MCF 10A (cell line): ENCODE measurements at regions not wholly inside any gene's neighbourhood (a gene's known extent, or its start where the extent isn't known, plus 50 kb on each side); places are given as distances from the start of the nearest gene placed in this dataset.

ENCODE experiments used
- BruUV-seq: library from RNA; stranded (reverse); fragments of 400-500 nt; replicated peaks from 2 replicates; lab custom pipeline; 2021; lab: Mats Ljungman, UMichigan
- CTCF ChIA-PET: fragments of 300-600 bp; sonication (Branson Sonifier 250); formaldehyde crosslinking; extraction: SDS; loops from one replicate; lab custom pipeline; 2021; ENCODE audit warnings: antibody characterized with exemption, inconsistent platforms; lab: Yijun Ruan, JAX
- POLR2A ChIA-PET: fragments of 300-600, 350-650 bp; sonication (Branson Sonifier 250); formaldehyde crosslinking; extraction: SDS; loops from one replicate; lab custom pipeline; 2020; ENCODE audit warnings: antibody characterized with exemption, inconsistent platforms; lab: Yijun Ruan, JAX
- DNase-seq: peaks from one replicate; pipeline ENCODE4 v3.0.0-alpha.2; 2018; ENCODE audit not compliant: unreplicated experiment
- H3K27ac Mint-ChIP-seq: one replicate; pipeline ENCODE4 v1.8.0; 2022; ENCODE audit warnings: mild to moderate bottlenecking, low read depth, mixed read lengths; ENCODE audit not compliant: unreplicated experiment
- H3K27me3 Mint-ChIP-seq: one replicate; pipeline ENCODE4 v1.8.0; 2022; ENCODE audit warnings: mixed read lengths; ENCODE audit not compliant: insufficient read depth, unreplicated experiment
- H3K36me3 Mint-ChIP-seq: one replicate; pipeline ENCODE4 v1.8.0; 2022; ENCODE audit warnings: mild to moderate bottlenecking, moderate library complexity, mixed read lengths; ENCODE audit not compliant: insufficient read depth, unreplicated experiment
- H3K4me1 Mint-ChIP-seq: one replicate; pipeline ENCODE4 v1.8.0; 2022; ENCODE audit warnings: mixed read lengths; ENCODE audit not compliant: insufficient read depth, unreplicated experiment
- H3K4me3 Mint-ChIP-seq: one replicate; pipeline ENCODE4 v1.8.0; 2022; ENCODE audit warnings: mild to moderate bottlenecking, moderate library complexity, mixed read lengths; ENCODE audit not compliant: unreplicated experiment
- H3K9me3 Mint-ChIP-seq: one replicate; pipeline ENCODE4 v1.8.0; 2022; ENCODE audit warnings: mixed read lengths; ENCODE audit not compliant: unreplicated experiment
- intact Hi-C: fragments of 100-400 bp; cut with micrococcal nuclease; formaldehyde crosslinking; loops from 2 replicates; pipeline ENCODE4 v1.14.1; 2022
- TF ChIP-seq, protein P1 (sequence below): fragments of 200-600 bp; IDR thresholded peaks from one replicate; pipeline ENCODE4 v1.8.0; 2022; ENCODE audit warnings: antibody characterized with exemption, mild to moderate bottlenecking; ENCODE audit not compliant: unreplicated experiment

DNA sequence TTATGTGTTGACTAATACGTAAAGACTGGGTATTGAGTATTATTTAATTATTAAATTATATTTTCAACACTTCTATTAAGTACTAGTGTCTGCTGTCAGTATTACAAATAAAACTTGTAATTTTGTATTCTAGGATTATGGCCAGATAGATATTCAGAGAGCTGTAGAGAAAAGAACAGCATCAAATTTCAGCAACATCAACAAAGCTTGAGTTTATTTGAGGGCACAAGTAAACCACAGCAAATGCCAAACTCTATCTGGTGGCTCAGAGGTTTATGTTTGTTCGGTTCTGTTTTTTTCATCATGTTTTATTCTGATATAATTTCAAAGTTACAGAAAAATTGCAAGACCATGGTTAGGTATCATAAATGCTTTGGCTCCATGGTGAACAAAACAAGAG lies 1530.5 kb downstream of the PCDH18 start:
- ChIA-PET POLR2A (no interaction called here), CTCF (no interaction called here)
- H3K36me3 Mint-ChIP-seq: no peaks in the 10 kb centered on the region
- no peak overlapping the region for H3K27ac Mint-ChIP-seq
- H3K4me1 Mint-ChIP-seq: no peaks in the 10 kb centered on the region
- TF ChIP-seq, protein P1, sequence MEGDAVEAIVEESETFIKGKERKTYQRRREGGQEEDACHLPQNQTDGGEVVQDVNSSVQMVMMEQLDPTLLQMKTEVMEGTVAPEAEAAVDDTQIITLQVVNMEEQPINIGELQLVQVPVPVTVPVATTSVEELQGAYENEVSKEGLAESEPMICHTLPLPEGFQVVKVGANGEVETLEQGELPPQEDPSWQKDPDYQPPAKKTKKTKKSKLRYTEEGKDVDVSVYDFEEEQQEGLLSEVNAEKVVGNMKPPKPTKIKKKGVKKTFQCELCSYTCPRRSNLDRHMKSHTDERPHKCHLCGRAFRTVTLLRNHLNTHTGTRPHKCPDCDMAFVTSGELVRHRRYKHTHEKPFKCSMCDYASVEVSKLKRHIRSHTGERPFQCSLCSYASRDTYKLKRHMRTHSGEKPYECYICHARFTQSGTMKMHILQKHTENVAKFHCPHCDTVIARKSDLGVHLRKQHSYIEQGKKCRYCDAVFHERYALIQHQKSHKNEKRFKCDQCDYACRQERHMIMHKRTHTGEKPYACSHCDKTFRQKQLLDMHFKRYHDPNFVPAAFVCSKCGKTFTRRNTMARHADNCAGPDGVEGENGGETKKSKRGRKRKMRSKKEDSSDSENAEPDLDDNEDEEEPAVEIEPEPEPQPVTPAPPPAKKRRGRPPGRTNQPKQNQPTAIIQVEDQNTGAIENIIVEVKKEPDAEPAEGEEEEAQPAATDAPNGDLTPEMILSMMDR: no peak
- no peaks in the 10 kb centered on the region for H3K9me3 Mint-ChIP-seq
- intact Hi-C loops: no loop called here
- no TSS peak for BruUV-seq
- no peak overlapping the region for H3K4me3 Mint-ChIP-seq
- peaks cover 8% of the 10 kb centered on the region for H3K27me3 Mint-ChIP-seq
- no peak for DNase-seq

DNA sequence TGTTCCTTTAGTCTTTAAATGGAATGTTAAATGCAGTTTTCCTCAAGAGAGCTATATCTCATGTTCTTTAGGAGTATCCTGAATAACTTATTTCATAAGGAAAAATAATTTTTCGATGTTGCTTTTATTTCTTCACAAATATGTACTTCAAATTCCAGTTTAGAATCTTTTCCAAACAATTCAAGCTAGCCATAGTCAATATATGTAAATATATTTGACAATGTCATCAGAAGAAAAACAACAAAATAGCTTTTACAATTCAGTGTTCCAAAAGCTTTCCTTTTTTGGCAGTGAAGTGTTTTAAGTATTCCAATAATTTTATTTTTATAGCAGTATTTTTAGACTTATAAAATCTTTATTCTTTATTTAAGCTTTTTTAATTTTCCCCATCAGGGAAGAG lies 1532.0 kb downstream of the PCDH18 start:
- Mint-ChIP-seq H3K9me3 (no peaks in the 10 kb centered on the region), H3K27me3 (peaks cover 12% of the 10 kb centered on the region), H3K36me3 (no peaks in the 10 kb centered on the region), H3K4me1 (no peaks in the 10 kb centered on the region), H3K27ac (no peak overlapping the region), H3K4me3 (no peak overlapping the region)
- ChIA-PET POLR2A (no interaction called here), CTCF (interaction anchor here (0.6 to 0.7 kb wide), 2 partner anchors 170 to 1983 kb away, joined by 3 to 5 read pairs; no protein-coding TSS in a partner anchor)
- no TSS peak for BruUV-seq
- intact Hi-C loops: no loop called here
- TF ChIP-seq, protein P1: no peak
- DNase-seq: no peak

DNA sequence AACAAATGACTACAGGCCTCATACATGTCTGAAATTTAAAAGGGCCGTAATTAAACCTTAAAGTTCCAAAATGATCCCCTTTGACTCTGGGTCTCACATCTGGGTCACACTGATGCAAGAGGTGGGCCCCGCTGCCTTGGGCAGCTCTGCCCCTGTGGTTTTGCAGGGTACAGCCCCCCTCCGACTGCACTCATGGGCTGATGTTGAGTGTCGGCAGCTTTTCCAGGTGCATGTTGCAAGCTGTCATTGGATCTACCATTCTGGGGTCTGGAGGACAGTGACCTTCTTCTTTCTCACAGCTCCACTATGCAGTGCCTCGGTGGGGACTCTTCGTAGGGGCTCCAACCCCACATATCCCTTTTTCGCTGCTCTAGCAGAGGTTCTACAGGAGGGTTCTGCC lies 1537.9 kb downstream of the PCDH18 start:
- intact Hi-C loops: no loop called here
- Mint-ChIP-seq H3K27ac (no peak overlapping the region), H3K4me3 (no peak overlapping the region), H3K27me3 (peaks cover 12% of the 10 kb centered on the region), H3K9me3 (no peaks in the 10 kb centered on the region), H3K36me3 (no peaks in the 10 kb centered on the region), H3K4me1 (no peaks in the 10 kb centered on the region)
- TF ChIP-seq, protein P1: no peak
- no TSS peak for BruUV-seq
- ChIA-PET POLR2A (no interaction called here), CTCF (no interaction called here)
- no peak for DNase-seq

DNA sequence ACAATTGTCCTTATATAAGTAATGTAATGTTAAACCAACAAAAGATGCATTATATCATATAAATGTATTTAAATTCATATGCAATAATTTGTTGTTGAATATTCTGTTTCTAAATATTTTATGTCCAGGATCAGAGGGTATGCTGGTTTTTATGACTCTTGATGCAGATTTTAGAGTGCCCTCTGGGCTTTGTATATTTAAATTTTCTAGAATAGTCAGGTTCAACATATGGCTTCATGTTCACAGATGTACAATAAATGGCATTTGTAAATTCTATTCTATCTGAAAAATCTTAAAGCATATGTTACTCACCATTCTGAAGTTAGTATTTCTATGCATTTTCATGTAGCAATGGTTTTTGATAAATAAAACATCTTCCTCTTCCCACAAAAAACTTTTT lies 1555.4 kb downstream of the PCDH18 start:
- Mint-ChIP-seq H3K4me1 (no peaks in the 10 kb centered on the region), H3K4me3 (no peak overlapping the region), H3K9me3 (no peaks in the 10 kb centered on the region), H3K27me3 (no peaks in the 10 kb centered on the region), H3K36me3 (no peaks in the 10 kb centered on the region), H3K27ac (no peak overlapping the region)
- TF ChIP-seq, protein P1: no peak
- intact Hi-C loops: no loop called here
- CTCF ChIA-PET: no interaction called here
- POLR2A ChIA-PET: no interaction called here
- no peak for DNase-seq
- no TSS peak for BruUV-seq
